Fibroblast of lung (primary cell): ENCODE measurements at regions not wholly inside any gene's neighbourhood (a gene's known extent, or its start where the extent isn't known, plus 50 kb on each side); places are given as distances from the start of the nearest gene placed in this dataset.

Experiments used
- CTCF ChIP-seq, 2 donors: IDR thresholded peaks in 1 of 2; conservative IDR thresholded peaks in 1 of 2; 1 replicate in 1 of 2; 2 replicates in 1 of 2; pipeline ENCODE4 v1.5.1; 2011 to 2012; ENCODE audit warnings: low read length in 2 of 2, control low read depth in 1 of 2, inconsistent platforms in 1 of 2, low read depth in 1 of 2, mild to moderate bottlenecking in 1 of 2
- EZH2 ChIP-seq: IDR thresholded peaks from 2 replicates; pipeline ENCODE4 v1.5.1; 2012; ENCODE audit warnings: low read length, control low read depth, mild to moderate bottlenecking; ENCODE audit errors: missing control alignments

GRCh38 chr20:53785320-53785719, 191.7 kb upstream of the ZNF217 start:
- no peak for TF ChIP-seq CTCF (conservative IDR thresholded peaks at IDR 0.05 in 1 of 2, IDR thresholded peaks at IDR 0.05 in 1 of 2; ENCODE audit: low read depth in 1 of 2, low read length in 2 of 2)
- no peak for TF ChIP-seq EZH2
